SK-N-SH (cell line): ENCODE measurements at regions not wholly inside any gene's neighbourhood (a gene's known extent, or its start where the extent isn't known, plus 50 kb on each side); places are given as distances from the start of the nearest gene placed in this dataset.

Source experiments
- CTCF ChIA-PET: fragments of 300-600, 350-600 bp; formaldehyde crosslinking; extraction: SDS; loops from one replicate; lab custom pipeline; 2021; lab: Yijun Ruan, JAX
- POLR2A ChIA-PET: fragments of 350-600 bp; sonication (Branson Sonifier 250); formaldehyde crosslinking; extraction: SDS; loops from one replicate; lab custom pipeline; 2020; ENCODE audit warnings: antibody characterized with exemption, inconsistent platforms; lab: Yijun Ruan, JAX
- DNase-seq: peaks from one replicate; pipeline ENCODE4 v3.0.0; 2012
- H2AFZ ChIP-seq: fragments of 200-600 bp; sonication (generic); 2 replicates; pipeline ENCODE4 v1.8.1; 2016; ENCODE audit warnings: antibody characterized with exemption, mild to moderate bottlenecking, low read depth
- H3F3A ChIP-seq: fragments of 200-600 bp; sonication (generic); replicated peaks from 2 replicates; pipeline ENCODE3; 2016; ENCODE audit warnings: antibody characterized with exemption, mild to moderate bottlenecking; ENCODE audit not compliant: insufficient read depth
- H3K27ac ChIP-seq, 2 experiments: fragments of 200-500 bp in 1 of 2; fragments of 200-600 bp in 1 of 2; sonication (Bioruptor generic) in 1 of 2; sonication (generic), shearing (Covaris generic) in 1 of 2; 2 replicates each; pipeline versions ENCODE4 v1.5.1 to v1.6.1; 2014 to 2016; ENCODE audit warnings: low read depth in 2 of 2, inconsistent platforms in 1 of 2, low read length in 1 of 2, mild to moderate bottlenecking in 1 of 2, mixed read lengths in 1 of 2
- H3K27me3 ChIP-seq: fragments of 200-600 bp; sonication (generic), shearing (Covaris generic); 2 replicates; pipeline ENCODE4 v1.6.1; 2016; ENCODE audit warnings: mixed run types; ENCODE audit not compliant: insufficient read depth
- H3K36me3 ChIP-seq, 2 experiments: fragments of 200-500 bp in 1 of 2; fragments of 200-600 bp in 1 of 2; sonication (Bioruptor generic) in 1 of 2; sonication (generic) in 1 of 2; replicated peaks in 1 of 2; 2 replicates each; pipeline versions ENCODE3 to v1.5.1; 2014 to 2016; ENCODE audit warnings: low read length in 1 of 2, mild to moderate bottlenecking in 1 of 2; ENCODE audit not compliant: insufficient read depth in 2 of 2, control insufficient read depth in 1 of 2
- H3K4me1 ChIP-seq, 2 experiments: fragments of 200-500 bp in 1 of 2; fragments of 200-600 bp in 1 of 2; sonication (Bioruptor generic) in 1 of 2; sonication (generic), shearing (Covaris generic) in 1 of 2; 2 replicates each; pipeline versions ENCODE4 v1.5.1 to v1.6.1; 2014 to 2016; ENCODE audit warnings: low read depth in 1 of 2, low read length in 1 of 2, mixed run types in 1 of 2; ENCODE audit not compliant: insufficient read depth in 2 of 2, control insufficient read depth in 1 of 2
- H3K4me2 ChIP-seq: fragments of 200-600 bp; sonication (generic), shearing (Covaris generic); 2 replicates; pipeline ENCODE4 v1.6.1; 2017; ENCODE audit warnings: mixed run types
- H3K4me3 ChIP-seq, 2 experiments: fragments of 200-500 bp in 1 of 2; fragments of 200-600 bp in 1 of 2; sonication (Bioruptor generic) in 1 of 2; sonication (generic), shearing (Covaris generic) in 1 of 2; 2 replicates each; pipeline versions ENCODE4 v1.5.1 to v1.8.1; 2014 to 2016; ENCODE audit warnings: low read depth in 2 of 2, inconsistent platforms in 1 of 2, low read length in 1 of 2, mild to moderate bottlenecking in 1 of 2, mixed read lengths in 1 of 2, moderate library complexity in 1 of 2
- H3K79me2 ChIP-seq: fragments of 200-600 bp; sonication (generic); 2 replicates; pipeline ENCODE4 v1.8.1; 2017; ENCODE audit warnings: mild to moderate bottlenecking; ENCODE audit not compliant: insufficient read depth
- H3K9ac ChIP-seq: fragments of 200-600 bp; sonication (generic); 2 replicates; pipeline ENCODE4 v1.6.1; 2017; ENCODE audit warnings: mixed run types
- H3K9me2 ChIP-seq: fragments of 200-600 bp; sonication (generic); 2 replicates; pipeline ENCODE4 v1.6.1; 2017; ENCODE audit warnings: mixed run types
- H3K9me3 ChIP-seq: fragments of 200-600 bp; sonication (generic); 2 replicates; pipeline ENCODE4 v1.6.1; 2017; ENCODE audit warnings: mixed run types, mild to moderate bottlenecking, moderate library complexity
- H4K20me1 ChIP-seq: fragments of 200-600 bp; sonication (generic); 2 replicates; pipeline ENCODE4 v1.6.1; 2017; ENCODE audit warnings: mild to moderate bottlenecking, mixed run types; ENCODE audit not compliant: insufficient read depth
- CHD2 ChIP-seq: fragments of 150-350 bp; IDR thresholded peaks from 2 replicates; pipeline ENCODE4 v1.6.1; 2018; ENCODE audit warnings: low read length; ENCODE audit not compliant: partially characterized antibody
- ELF1 ChIP-seq: IDR thresholded peaks from 2 replicates; pipeline ENCODE4 v1.4.0; 2012
- FOSL2 ChIP-seq: IDR thresholded peaks from 2 replicates; pipeline ENCODE4 v1.4.0; 2012; ENCODE audit warnings: low read depth, mild to moderate bottlenecking, moderate library complexity, borderline replicate concordance
- FOXM1 ChIP-seq: IDR thresholded peaks from 2 replicates; pipeline ENCODE4 v1.4.0; 2012; ENCODE audit warnings: low read depth, mild to moderate bottlenecking
- GATA2 ChIP-seq: sonication (generic); formaldehyde crosslinking; IDR thresholded peaks from 2 replicates; pipeline ENCODE4 v1.5.0; 2020; ENCODE audit warnings: mild to moderate bottlenecking, missing genetic modification reagents
- JUND ChIP-seq: IDR thresholded peaks from 2 replicates; pipeline ENCODE4 v1.4.0; 2012
- MEF2A ChIP-seq: IDR thresholded peaks from 2 replicates; pipeline ENCODE4 v1.4.0; 2012; ENCODE audit warnings: low read depth, borderline replicate concordance
- RAD21 ChIP-seq: IDR thresholded peaks from 2 replicates; pipeline ENCODE4 v1.6.1; 2012; ENCODE audit warnings: mild to moderate bottlenecking, low read length
- REST ChIP-seq: IDR thresholded peaks from 2 replicates; pipeline ENCODE4 v1.6.1; 2012; ENCODE audit warnings: mild to moderate bottlenecking, low read depth, low read length, moderate library complexity
- RXRA ChIP-seq: IDR thresholded peaks from 2 replicates; pipeline ENCODE4 v1.4.0; 2012; ENCODE audit warnings: low read depth, mild to moderate bottlenecking, borderline replicate concordance
- TCF12 ChIP-seq: IDR thresholded peaks from 2 replicates; pipeline ENCODE4 v1.4.0; 2012
- YY1 ChIP-seq: IDR thresholded peaks from 2 replicates; pipeline ENCODE4 v1.4.0; 2012; ENCODE audit warnings: low read depth, mild to moderate bottlenecking
- WGBS: methylation state at CpG from one replicate; pipeline ENCODE4 v1.1.6; 2017; ENCODE audit warnings: low lambda C conversion rate; 5-methylcytosine and 5-hydroxymethylcytosine counted together
- TF ChIP-seq, protein P1 (sequence below): IDR thresholded peaks from 2 replicates; pipeline ENCODE4 v1.4.0; 2012; ENCODE audit warnings: low read depth, borderline replicate concordance

GRCh38 chr17:45578516-45579455 is 88.3 kb upstream of the PLEKHM1 start:
- Histone ChIP-seq H4K20me1 (peaks cover 48% of the 10 kb centered on the region), H3K4me3 (no peak overlapping the region), H3K9me2 (no peaks in the 10 kb centered on the region), H3K27me3 (no peaks in the 10 kb centered on the region), H3K4me2 (no peak overlapping the region), H3F3A (peaks cover 23% of the 10 kb centered on the region), H2AFZ (no peak overlapping the region)
- ChIA-PET POLR2A (no interaction called here), CTCF (interaction anchor here (0.7 to 1.6 kb wide), 6 partner anchors 360 to 708 kb away, joined by 3 to 5 read pairs (median 3); partner anchors contain the start of gene KANSL1)
- WGBS: 94% methylated on average over 10 of the region's 10 CpGs
- TF ChIP-seq MEF2A (no peak), RXRA (no peak), JUND (no peak), YY1 (no peak), REST (no peak), CHD2 (no peak), TCF12 (no peak), RAD21 (no peak), ELF1 (no peak), GATA2 (no peak), FOSL2 (no peak), FOXM1 (no peak)
- TF ChIP-seq, protein P1, sequence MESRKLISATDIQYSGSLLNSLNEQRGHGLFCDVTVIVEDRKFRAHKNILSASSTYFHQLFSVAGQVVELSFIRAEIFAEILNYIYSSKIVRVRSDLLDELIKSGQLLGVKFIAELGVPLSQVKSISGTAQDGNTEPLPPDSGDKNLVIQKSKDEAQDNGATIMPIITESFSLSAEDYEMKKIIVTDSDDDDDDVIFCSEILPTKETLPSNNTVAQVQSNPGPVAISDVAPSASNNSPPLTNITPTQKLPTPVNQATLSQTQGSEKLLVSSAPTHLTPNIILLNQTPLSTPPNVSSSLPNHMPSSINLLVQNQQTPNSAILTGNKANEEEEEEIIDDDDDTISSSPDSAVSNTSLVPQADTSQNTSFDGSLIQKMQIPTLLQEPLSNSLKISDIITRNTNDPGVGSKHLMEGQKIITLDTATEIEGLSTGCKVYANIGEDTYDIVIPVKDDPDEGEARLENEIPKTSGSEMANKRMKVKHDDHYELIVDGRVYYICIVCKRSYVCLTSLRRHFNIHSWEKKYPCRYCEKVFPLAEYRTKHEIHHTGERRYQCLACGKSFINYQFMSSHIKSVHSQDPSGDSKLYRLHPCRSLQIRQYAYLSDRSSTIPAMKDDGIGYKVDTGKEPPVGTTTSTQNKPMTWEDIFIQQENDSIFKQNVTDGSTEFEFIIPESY: no peak
- TF ChIP-seq, all 33 proteins: peak for 0
- Histone ChIP-seq H3K36me3 (peaks cover 12 to 33% of the 10 kb centered on the region in 2 experiments), H3K4me1 (peaks cover 9 to 12% of the 10 kb centered on the region in 2 experiments; a peak in 3 of 4 replicates), H3K79me2 (peaks cover 100% of the 10 kb centered on the region), H3K9me3 (no peaks in the 10 kb centered on the region), H3K9ac (no peak overlapping the region), H3K27ac (no peak overlapping the region)
- DNase-seq: no peak
